Chondrocyte (in vitro differentiated cells): ENCODE measurements at regions not wholly inside any gene's neighbourhood (a gene's known extent, or its start where the extent isn't known, plus 50 kb on each side); places are given as distances from the start of the nearest gene placed in this dataset.

ENCODE experiments used
- DNase-seq: peaks from one replicate; pipeline ENCODE4 v3.0.0; 2021; ENCODE audit warnings: mixed read lengths, low spot score
- H3K27ac Mint-ChIP-seq: one replicate; pipeline ENCODE4 v1.8.0; 2021; ENCODE audit warnings: mild to moderate bottlenecking, moderate library complexity, mixed read lengths; ENCODE audit not compliant: unreplicated experiment
- H3K27me3 Mint-ChIP-seq: 2 replicates; pipeline ENCODE4 v1.8.0; 2021; ENCODE audit warnings: low read depth, mixed read lengths
- H3K36me3 Mint-ChIP-seq: 2 replicates; pipeline ENCODE4 v1.8.0; 2021; ENCODE audit warnings: low read depth, mixed read lengths
- H3K4me1 Mint-ChIP-seq: 2 replicates; pipeline ENCODE4 v1.8.0; 2021; ENCODE audit warnings: low read depth, mild to moderate bottlenecking, mixed read lengths
- H3K4me3 Mint-ChIP-seq: one replicate; pipeline ENCODE4 v1.8.0; 2021; ENCODE audit warnings: mild to moderate bottlenecking, moderate library complexity, mixed read lengths; ENCODE audit not compliant: unreplicated experiment
- H3K9me3 Mint-ChIP-seq: 2 replicates; pipeline ENCODE4 v1.8.0; 2021; ENCODE audit warnings: low read depth, mixed read lengths
- TF ChIP-seq, protein P1 (sequence below): fragments of 200-600 bp; sonication (generic); IDR thresholded peaks from 2 replicates; pipeline ENCODE4 v1.5.0; 2021; ENCODE audit warnings: antibody characterized with exemption, mild to moderate bottlenecking, moderate library complexity

DNA sequence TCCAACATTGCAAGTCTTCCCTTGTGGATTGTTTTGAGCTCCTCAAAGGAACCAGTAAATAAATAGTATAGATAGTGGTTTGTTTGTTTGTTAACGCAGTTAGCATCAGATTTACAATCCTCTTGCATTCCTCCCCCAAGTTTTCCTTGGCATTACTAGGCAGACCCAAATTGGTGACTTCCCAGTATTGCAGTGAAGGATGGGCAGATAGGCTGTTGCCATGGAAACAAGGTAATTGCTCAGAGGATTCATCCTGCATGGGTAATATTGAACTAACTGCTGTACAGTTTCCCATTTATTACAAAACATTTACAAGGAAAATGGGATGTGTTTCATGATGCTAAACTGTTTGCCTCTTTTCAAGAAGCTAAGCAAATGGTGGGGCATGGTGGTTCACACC, 477.2 kb downstream of the EPM2A start:
- DNase-seq = no peak
- H3K4me3 Mint-ChIP-seq = no peak overlapping the region
- H3K27me3 Mint-ChIP-seq = peaks cover 2% of the 10 kb centered on the region
- H3K27ac Mint-ChIP-seq = no peak overlapping the region
- H3K9me3 Mint-ChIP-seq = no peaks in the 10 kb centered on the region
- TF ChIP-seq, protein P1, sequence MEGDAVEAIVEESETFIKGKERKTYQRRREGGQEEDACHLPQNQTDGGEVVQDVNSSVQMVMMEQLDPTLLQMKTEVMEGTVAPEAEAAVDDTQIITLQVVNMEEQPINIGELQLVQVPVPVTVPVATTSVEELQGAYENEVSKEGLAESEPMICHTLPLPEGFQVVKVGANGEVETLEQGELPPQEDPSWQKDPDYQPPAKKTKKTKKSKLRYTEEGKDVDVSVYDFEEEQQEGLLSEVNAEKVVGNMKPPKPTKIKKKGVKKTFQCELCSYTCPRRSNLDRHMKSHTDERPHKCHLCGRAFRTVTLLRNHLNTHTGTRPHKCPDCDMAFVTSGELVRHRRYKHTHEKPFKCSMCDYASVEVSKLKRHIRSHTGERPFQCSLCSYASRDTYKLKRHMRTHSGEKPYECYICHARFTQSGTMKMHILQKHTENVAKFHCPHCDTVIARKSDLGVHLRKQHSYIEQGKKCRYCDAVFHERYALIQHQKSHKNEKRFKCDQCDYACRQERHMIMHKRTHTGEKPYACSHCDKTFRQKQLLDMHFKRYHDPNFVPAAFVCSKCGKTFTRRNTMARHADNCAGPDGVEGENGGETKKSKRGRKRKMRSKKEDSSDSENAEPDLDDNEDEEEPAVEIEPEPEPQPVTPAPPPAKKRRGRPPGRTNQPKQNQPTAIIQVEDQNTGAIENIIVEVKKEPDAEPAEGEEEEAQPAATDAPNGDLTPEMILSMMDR = no peak
- no peaks in the 10 kb centered on the region for H3K36me3 Mint-ChIP-seq
- no peaks in the 10 kb centered on the region for H3K4me1 Mint-ChIP-seq

DNA sequence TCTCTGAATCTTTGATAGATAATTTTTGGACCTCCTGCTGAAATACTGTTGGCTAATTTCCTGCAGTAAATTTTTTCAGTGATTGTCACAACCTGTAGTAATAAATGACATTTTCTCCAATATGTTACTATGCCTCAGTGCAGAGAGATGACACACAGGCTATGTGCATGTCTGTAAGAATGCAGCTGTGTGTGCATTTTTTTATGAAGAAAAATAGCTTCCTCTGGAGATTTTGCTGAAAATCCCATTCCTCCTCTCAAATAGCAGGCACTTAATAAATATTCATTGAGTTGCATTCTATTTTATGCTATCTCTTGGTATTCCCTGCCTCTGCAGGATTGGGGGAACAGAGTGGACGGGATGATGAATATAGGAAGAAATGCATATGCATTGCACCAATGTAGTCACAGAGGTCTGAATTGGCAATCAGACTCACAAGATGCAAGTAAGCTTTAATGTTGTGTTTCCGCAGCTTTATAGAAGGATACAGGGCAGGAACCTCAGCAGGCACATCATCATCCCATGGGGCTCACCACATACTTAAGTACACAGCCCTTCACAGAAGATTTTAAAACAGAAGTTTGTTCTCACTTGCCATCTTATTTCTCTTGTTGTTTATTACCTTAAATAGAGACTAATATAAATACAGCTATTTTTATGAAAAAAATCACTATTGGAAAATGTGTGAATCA, 474.7 kb downstream of the EPM2A start:
- no peaks in the 10 kb centered on the region for H3K36me3 Mint-ChIP-seq
- no peaks in the 10 kb centered on the region for H3K4me1 Mint-ChIP-seq
- H3K9me3 Mint-ChIP-seq = no peaks in the 10 kb centered on the region
- H3K4me3 Mint-ChIP-seq = no peak overlapping the region
- TF ChIP-seq, protein P1 = no peak
- H3K27me3 Mint-ChIP-seq = peaks cover 10% of the 10 kb centered on the region
- DNase-seq = no peak
- H3K27ac Mint-ChIP-seq = no peak overlapping the region

DNA sequence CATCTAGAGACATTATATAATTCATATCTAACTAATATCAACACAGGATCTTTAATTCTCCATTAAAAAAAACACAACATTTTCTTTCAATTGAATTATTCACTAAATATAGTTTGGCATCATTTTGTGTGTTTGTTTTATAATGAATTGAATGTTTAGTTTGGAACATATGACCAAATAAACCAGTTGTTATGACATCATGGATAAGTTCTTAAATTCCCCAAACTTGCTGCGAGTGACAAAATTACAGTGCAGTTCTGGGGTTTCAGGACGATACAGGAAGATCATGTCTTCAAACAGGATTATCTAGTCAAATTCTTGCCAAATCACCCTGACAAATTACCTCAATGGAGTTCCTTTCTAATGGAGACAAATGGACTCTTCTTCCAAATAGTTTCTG, 473.6 kb downstream of the EPM2A start:
- Mint-ChIP-seq H3K9me3 (no peaks in the 10 kb centered on the region), H3K27me3 (peaks cover 12% of the 10 kb centered on the region), H3K36me3 (no peaks in the 10 kb centered on the region), H3K27ac (no peak overlapping the region), H3K4me1 (no peaks in the 10 kb centered on the region), H3K4me3 (no peak overlapping the region)
- no peak for DNase-seq
- TF ChIP-seq, protein P1 = no peak

DNA sequence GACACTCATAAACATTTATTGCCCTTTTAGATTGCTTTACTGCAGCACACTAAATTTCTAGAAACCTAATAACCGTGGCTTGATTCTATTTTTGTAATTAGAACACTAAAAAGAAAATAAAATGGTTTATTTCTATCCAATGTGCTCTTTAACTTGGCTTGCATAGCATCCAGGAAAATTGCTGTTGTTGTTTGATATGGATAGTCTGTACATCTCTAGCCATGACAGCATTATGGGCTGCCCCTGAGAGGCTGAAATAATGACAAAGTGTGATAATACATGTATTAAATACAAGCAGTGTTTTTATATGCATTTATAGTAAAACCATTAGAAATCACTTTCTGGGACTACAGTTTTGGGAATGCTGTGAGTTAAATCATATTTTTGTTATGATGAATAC, 472.5 kb downstream of the EPM2A start:
- DNase-seq = no peak
- Mint-ChIP-seq H3K4me1 (no peaks in the 10 kb centered on the region), H3K36me3 (no peaks in the 10 kb centered on the region), H3K9me3 (no peaks in the 10 kb centered on the region), H3K27ac (no peak overlapping the region), H3K27me3 (peaks cover 16% of the 10 kb centered on the region), H3K4me3 (no peak overlapping the region)
- TF ChIP-seq, protein P1 = no peak

DNA sequence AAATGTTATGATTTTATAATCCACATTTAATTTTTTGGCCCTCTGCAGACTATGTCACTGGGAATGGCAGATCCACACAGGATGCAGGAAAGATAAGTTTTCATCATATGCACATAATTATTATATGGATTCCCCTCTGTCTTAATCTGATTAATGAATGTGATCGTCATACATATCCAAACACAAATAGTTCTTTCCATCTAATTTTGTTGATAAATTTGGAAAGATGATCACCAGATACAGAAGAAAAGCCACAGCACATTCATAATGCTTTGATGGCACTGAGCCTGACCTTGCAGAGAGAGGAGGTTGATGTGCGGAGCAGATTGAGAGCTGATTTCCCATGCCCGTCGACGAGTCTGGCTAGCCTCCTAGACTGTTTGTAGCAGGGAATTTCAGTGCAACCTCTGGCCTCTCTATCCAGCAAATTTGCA, 471.5 kb downstream of the EPM2A start:
- DNase-seq = no peak
- H3K4me3 Mint-ChIP-seq = no peak overlapping the region
- H3K4me1 Mint-ChIP-seq = no peaks in the 10 kb centered on the region
- TF ChIP-seq, protein P1 = no peak
- peaks cover 17% of the 10 kb centered on the region for H3K27me3 Mint-ChIP-seq
- no peaks in the 10 kb centered on the region for H3K36me3 Mint-ChIP-seq
- H3K27ac Mint-ChIP-seq = no peak overlapping the region
- no peaks in the 10 kb centered on the region for H3K9me3 Mint-ChIP-seq
